Osteoblast (primary cell): ENCODE measurements at regions not wholly inside any gene's neighbourhood (a gene's known extent, or its start where the extent isn't known, plus 50 kb on each side); places are given as distances from the start of the nearest gene placed in this dataset.

Experiments used
- DNase-seq: peaks from one replicate; pipeline ENCODE4 v3.0.0; 2011; ENCODE audit warnings: low spot score, mixed read lengths; ENCODE audit not compliant: insufficient read length; ENCODE audit errors: missing footprints
- H2AFZ ChIP-seq: 2 replicates; pipeline ENCODE4 v1.6.0; 2011; ENCODE audit warnings: mild to moderate bottlenecking, low read length
- H3K27ac ChIP-seq: 2 replicates; pipeline ENCODE4 v1.5.1; 2011; ENCODE audit warnings: mild to moderate bottlenecking, low read depth, low read length, moderate library complexity
- H3K27me3 ChIP-seq: 2 replicates; pipeline ENCODE4 v1.6.0; 2012; ENCODE audit warnings: mild to moderate bottlenecking, control low read depth, inconsistent platforms, low read length, moderate library complexity; ENCODE audit not compliant: insufficient read depth
- H3K36me3 ChIP-seq: 2 replicates; pipeline ENCODE4 v1.5.1; 2011; ENCODE audit warnings: mild to moderate bottlenecking, low read length, control low read depth, moderate library complexity; ENCODE audit not compliant: insufficient read depth
- H3K4me1 ChIP-seq: 2 replicates; pipeline ENCODE4 v1.5.1; 2011; ENCODE audit warnings: mild to moderate bottlenecking, low read length, control low read depth, moderate library complexity; ENCODE audit not compliant: insufficient read depth
- H3K4me2 ChIP-seq: 2 replicates; pipeline ENCODE4 v1.6.0; 2011; ENCODE audit warnings: mild to moderate bottlenecking, low read length; ENCODE audit not compliant: insufficient read depth
- H3K4me3 ChIP-seq: fragments of 200-600 bp; sonication (generic); 3 replicates; pipeline ENCODE4 v1.5.1; 2012; ENCODE audit warnings: mild to moderate bottlenecking, low read length, inconsistent platforms; ENCODE audit not compliant: insufficient read depth
- H3K79me2 ChIP-seq: 2 replicates; pipeline ENCODE4 v1.6.0; 2012; ENCODE audit warnings: mild to moderate bottlenecking, low read length, control low read depth, inconsistent platforms; ENCODE audit not compliant: insufficient read depth
- H3K9me3 ChIP-seq: 2 replicates; pipeline ENCODE4 v1.5.1; 2011; ENCODE audit warnings: low read depth, low read length, control low read depth
- H4K20me1 ChIP-seq: 2 replicates; pipeline ENCODE4 v1.6.0; 2012; ENCODE audit warnings: mild to moderate bottlenecking, low read length, control low read depth; ENCODE audit not compliant: insufficient read depth
- TF ChIP-seq, protein P1 (sequence below): IDR thresholded peaks from 2 replicates; pipeline ENCODE4 v1.5.1; 2011; ENCODE audit warnings: mild to moderate bottlenecking, low read depth, low read length, moderate library complexity; ENCODE audit errors: extremely low read depth

DNA sequence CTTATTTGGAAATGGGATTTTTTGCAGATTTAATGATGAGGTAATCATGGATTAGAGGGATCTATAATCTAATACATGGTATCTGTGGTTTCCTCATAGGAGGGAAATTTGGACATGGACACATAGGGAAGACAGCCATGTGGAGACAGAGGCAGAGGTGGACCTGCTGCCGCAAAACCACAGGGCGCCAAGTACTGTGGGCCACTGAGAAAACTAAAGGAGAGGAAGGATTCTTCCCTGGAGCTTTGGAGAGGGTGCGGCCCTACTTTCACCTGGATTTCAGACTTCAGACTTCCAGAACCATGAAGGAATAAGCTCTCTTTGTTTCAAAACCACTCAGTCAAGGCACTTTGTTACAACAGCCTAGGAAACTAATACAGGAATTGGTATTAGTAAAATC is 149.4 kb upstream of the AKR1E2 start:
- H3K4me3 ChIP-seq: no peak overlapping the region
- peaks cover 6% of the 10 kb centered on the region for H3K79me2 ChIP-seq
- no peak overlapping the region for H3K4me2 ChIP-seq

DNA sequence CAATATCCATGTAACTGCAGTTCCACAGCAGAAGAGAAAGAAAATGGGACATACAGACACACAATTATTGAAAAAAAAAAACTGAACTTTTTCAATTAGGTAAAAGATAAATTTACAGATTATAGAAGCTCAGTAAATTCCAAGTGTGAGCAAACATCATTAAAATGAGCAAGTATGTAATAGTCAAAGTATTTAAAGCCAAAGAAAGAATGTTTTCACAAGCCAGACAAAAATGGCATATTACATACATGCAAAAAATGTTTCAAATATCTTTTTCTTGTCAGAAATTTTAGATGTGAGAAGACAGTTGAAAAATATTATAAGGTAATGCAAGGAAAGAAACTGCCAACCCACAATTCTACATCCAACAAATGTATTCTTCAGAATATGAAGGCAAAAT is 150.2 kb upstream of the AKR1E2 start:
- H3K27ac ChIP-seq: no peak overlapping the region
- no peak overlapping the region for H2AFZ ChIP-seq
- peaks cover 6% of the 10 kb centered on the region for H3K79me2 ChIP-seq
- H3K4me2 ChIP-seq: no peak overlapping the region
- H4K20me1 ChIP-seq: no peaks in the 10 kb centered on the region
- peaks cover 46% of the 10 kb centered on the region for H3K4me1 ChIP-seq
- H3K9me3 ChIP-seq: no peaks in the 10 kb centered on the region
- no peak overlapping the region for H3K4me3 ChIP-seq
- H3K36me3 ChIP-seq: no peaks in the 10 kb centered on the region
- TF ChIP-seq, protein P1, sequence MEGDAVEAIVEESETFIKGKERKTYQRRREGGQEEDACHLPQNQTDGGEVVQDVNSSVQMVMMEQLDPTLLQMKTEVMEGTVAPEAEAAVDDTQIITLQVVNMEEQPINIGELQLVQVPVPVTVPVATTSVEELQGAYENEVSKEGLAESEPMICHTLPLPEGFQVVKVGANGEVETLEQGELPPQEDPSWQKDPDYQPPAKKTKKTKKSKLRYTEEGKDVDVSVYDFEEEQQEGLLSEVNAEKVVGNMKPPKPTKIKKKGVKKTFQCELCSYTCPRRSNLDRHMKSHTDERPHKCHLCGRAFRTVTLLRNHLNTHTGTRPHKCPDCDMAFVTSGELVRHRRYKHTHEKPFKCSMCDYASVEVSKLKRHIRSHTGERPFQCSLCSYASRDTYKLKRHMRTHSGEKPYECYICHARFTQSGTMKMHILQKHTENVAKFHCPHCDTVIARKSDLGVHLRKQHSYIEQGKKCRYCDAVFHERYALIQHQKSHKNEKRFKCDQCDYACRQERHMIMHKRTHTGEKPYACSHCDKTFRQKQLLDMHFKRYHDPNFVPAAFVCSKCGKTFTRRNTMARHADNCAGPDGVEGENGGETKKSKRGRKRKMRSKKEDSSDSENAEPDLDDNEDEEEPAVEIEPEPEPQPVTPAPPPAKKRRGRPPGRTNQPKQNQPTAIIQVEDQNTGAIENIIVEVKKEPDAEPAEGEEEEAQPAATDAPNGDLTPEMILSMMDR: no peak
- no peaks in the 10 kb centered on the region for H3K27me3 ChIP-seq
- DNase-seq: no peak

More for the DNA sequence above, 149.4 kb upstream of the AKR1E2 start:
- no peaks in the 10 kb centered on the region for H3K9me3 ChIP-seq
- H3K4me1 ChIP-seq: peaks cover 39% of the 10 kb centered on the region
- no peak overlapping the region for H2AFZ ChIP-seq
- DNase-seq: no peak
- peak overlapping the region; percentile 98 for H3K27ac ChIP-seq
- no peaks in the 10 kb centered on the region for H3K36me3 ChIP-seq
- H3K27me3 ChIP-seq: no peaks in the 10 kb centered on the region
- H4K20me1 ChIP-seq: no peaks in the 10 kb centered on the region
- TF ChIP-seq, protein P1: no peak

DNA sequence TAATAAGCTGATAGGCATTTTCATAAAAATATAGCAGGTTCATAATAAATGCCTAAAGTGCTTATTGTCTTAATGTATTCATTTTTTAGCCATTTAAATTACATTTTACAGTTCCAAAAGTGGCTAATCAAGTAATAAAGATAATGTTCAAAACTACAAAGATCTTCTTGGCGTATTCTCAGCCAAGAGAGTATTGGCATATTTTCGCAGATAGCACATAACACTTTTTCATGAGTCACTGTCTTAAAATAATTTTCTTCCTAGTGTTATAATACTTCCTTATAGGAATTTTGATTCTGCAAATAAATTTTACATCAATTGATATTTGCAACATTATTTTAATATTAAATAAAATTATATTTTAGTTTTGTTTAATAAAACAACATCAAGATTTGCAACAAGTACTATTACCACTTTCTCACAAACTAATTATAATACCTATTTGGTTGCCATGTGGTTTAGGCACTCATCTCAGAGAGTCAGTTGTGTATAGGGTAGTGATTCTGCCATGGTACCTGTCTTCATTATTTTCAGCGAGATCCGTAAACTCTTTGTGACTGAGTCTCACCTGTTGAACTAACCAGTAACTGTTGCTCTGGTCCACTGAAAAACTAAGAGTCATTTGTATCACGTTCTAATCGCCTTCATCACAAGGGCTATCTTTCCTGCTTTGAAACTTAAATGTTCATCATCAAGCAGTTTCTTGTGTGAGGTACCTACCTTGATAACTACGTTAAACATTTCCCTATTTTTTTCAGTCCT is 152.5 kb upstream of the AKR1E2 start:
- no peaks in the 10 kb centered on the region for H4K20me1 ChIP-seq
- no peak for DNase-seq
- peaks cover 6% of the 10 kb centered on the region for H3K79me2 ChIP-seq
- peaks cover 44% of the 10 kb centered on the region for H3K4me1 ChIP-seq
- no peaks in the 10 kb centered on the region for H3K36me3 ChIP-seq
- TF ChIP-seq, protein P1: no peak
- no peak overlapping the region for H2AFZ ChIP-seq
- no peak overlapping the region for H3K4me3 ChIP-seq
- no peak overlapping the region for H3K4me2 ChIP-seq
- no peaks in the 10 kb centered on the region for H3K9me3 ChIP-seq
- peak overlapping the region; percentile 80 for H3K27ac ChIP-seq
- H3K27me3 ChIP-seq: no peaks in the 10 kb centered on the region

DNA sequence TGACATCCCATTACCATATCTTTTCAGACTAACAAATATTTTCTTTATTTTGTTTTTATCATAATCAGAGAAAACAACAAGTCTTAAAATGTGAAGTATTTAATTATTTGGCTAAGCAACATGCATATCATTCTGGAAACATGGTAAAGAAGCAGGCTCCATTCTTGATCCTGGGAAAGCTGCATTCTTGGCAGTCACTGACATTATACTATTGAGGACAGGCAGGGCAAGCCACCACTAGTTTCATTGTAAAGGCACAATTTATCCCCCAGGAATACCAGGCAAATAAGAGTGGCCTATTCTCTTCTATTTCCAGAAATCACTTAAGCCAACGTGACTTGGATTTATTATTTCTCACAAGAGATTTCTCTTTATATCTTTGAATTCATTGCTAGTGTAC is 153.8 kb upstream of the AKR1E2 start:
- no peaks in the 10 kb centered on the region for H3K27me3 ChIP-seq
- H2AFZ ChIP-seq: no peak overlapping the region
- H3K9me3 ChIP-seq: no peaks in the 10 kb centered on the region
- H4K20me1 ChIP-seq: no peaks in the 10 kb centered on the region
- peak overlapping the region; percentile 55 for H3K4me3 ChIP-seq
- H3K4me2 ChIP-seq: peak overlapping the region; percentile 83
- DNase-seq: no peak
- H3K4me1 ChIP-seq: peaks cover 32% of the 10 kb centered on the region
- H3K36me3 ChIP-seq: no peaks in the 10 kb centered on the region
- TF ChIP-seq, protein P1: no peak
- peak overlapping the region; percentile 80 for H3K27ac ChIP-seq
- H3K79me2 ChIP-seq: peaks cover 6% of the 10 kb centered on the region
